Activated CD8-positive, alpha-beta memory T cell treated with anti-CD3 and anti-CD28 coated beads, Interleukin-2, amount 10 ng/mL, durations not matched to agents 7 days and 5 days (primary cell): ENCODE measurements at regions not wholly inside any gene's neighbourhood (a gene's known extent, or its start where the extent isn't known, plus 50 kb on each side); places are given as distances from the start of the nearest gene placed in this dataset.

Source experiments
- ATAC-seq: fragments of 150-1000 bp; cut with Tn5 transposase; one replicate; pipeline ENCODE4 v1.10.0; 2021; ENCODE audit warnings: moderate library complexity
- CTCF ChIA-PET: fragments of 350-600 bp; sonication (Branson Sonifier 250); formaldehyde crosslinking; loops from one replicate; lab custom pipeline; 2021; ENCODE audit warnings: antibody characterized with exemption; lab: Charles Lee
- DNase-seq: peaks from one replicate; pipeline ENCODE4 v3.0.0-alpha.2; 2020
- H3K27ac Mint-ChIP-seq: one replicate; pipeline ENCODE4 v1.8.0; 2021; ENCODE audit warnings: mild to moderate bottlenecking, mixed read lengths
- H3K27me3 Mint-ChIP-seq: one replicate; pipeline ENCODE4 v1.8.0; 2021; ENCODE audit warnings: mixed read lengths
- H3K36me3 Mint-ChIP-seq: one replicate; pipeline ENCODE4 v1.8.0; 2021; ENCODE audit warnings: mild to moderate bottlenecking, mixed read lengths
- H3K4me1 Mint-ChIP-seq: one replicate; pipeline ENCODE4 v1.8.0; 2021; ENCODE audit warnings: mixed read lengths
- H3K4me3 Mint-ChIP-seq: one replicate; pipeline ENCODE4 v1.8.0; 2021; ENCODE audit warnings: mild to moderate bottlenecking, moderate library complexity, mixed read lengths
- H3K9me3 Mint-ChIP-seq: one replicate; pipeline ENCODE4 v1.8.0; 2022; ENCODE audit warnings: low read depth, mixed read lengths

DNA sequence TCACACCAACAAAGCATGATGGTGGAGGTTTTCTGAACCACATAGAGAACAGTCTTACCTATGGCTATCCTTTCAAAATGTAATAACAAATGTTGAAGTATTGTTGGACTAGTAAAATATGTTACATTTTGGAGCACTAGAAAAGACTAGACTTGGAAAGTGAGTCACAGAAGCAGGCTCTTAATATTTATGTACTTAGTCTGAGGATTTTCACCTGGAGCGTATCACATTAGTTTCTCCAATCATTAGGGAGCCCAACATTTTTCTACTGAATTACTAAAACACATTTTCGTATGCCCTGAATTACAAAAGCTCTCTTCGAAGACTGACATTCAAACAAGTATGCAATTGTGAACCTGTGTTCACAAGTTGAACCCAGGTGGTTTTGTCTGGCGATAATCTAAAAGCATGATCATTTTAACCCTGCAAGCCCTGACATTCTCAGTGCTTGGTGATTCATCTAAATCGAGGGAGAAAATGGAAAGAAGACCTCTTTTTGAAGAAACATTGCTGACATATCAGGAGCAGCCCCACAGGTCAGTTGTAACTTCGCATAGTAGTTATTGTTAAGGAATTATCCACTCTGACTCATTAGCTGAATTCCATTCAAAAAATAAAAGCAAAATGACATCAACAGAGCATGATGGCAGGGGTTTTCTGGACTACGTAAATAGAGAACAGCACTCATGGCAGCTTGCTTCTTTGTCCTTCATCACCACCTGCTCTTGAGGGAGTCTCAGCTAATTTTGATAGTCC lies 679.8 kb upstream of the NECTIN3 start:
- Mint-ChIP-seq H3K9me3 (no peaks in the 10 kb centered on the region), H3K4me3 (no peak overlapping the region), H3K27ac (no peak overlapping the region), H3K36me3 (no peaks in the 10 kb centered on the region), H3K4me1 (no peaks in the 10 kb centered on the region), H3K27me3 (no peaks in the 10 kb centered on the region)
- DNase-seq, result no peak
- ATAC-seq, result no peak
- CTCF ChIA-PET, result no interaction called here

DNA sequence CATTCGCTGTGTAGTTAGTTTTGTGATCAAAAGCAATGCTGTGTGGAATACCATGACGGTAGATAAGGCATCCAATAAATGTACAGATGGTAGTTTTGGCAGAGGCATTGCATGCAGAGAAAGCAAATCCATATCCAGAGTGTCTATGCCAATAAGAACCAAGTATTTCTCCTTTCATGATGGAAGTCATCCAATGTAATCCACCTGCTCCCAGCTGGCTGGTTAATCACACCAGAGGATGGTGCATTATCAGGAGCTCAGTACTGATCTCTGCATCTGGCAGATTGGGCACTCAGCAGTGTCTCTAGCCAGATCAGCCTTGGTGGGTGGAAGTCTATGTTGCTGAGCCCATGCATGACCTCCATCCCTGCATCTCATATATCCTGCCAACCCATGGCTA lies 677.7 kb upstream of the NECTIN3 start:
- Mint-ChIP-seq H3K4me3 (no peak overlapping the region), H3K4me1 (no peaks in the 10 kb centered on the region), H3K36me3 (no peaks in the 10 kb centered on the region), H3K27ac (no peak overlapping the region), H3K9me3 (no peaks in the 10 kb centered on the region), H3K27me3 (no peaks in the 10 kb centered on the region)
- DNase-seq, result no peak
- CTCF ChIA-PET, result no interaction called here
- ATAC-seq, result no peak

DNA sequence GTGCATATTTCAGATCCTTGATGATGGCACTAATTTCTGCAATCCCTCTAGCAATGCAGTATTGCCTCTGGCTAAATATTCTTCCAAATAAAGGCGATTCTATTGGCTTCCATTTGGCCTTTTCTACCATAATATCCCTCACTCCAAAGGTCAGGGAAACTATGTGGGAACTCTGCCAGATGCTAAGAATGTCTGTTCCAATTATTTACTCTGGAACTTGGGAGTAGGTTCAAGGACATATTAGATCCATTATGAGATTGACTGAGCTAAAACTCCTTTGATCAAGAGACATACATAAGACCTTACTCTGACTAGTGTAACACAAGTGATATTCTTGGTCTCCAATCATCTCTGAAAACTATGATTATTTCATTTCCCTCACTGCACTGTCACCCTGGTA lies 674.5 kb upstream of the NECTIN3 start:
- Mint-ChIP-seq H3K27me3 (peaks cover 2% of the 10 kb centered on the region), H3K4me1 (no peaks in the 10 kb centered on the region), H3K9me3 (peaks cover 8% of the 10 kb centered on the region), H3K36me3 (no peaks in the 10 kb centered on the region), H3K27ac (no peak overlapping the region), H3K4me3 (no peak overlapping the region)
- CTCF ChIA-PET, result no interaction called here
- ATAC-seq (no peak), DNase-seq (no peak)

DNA sequence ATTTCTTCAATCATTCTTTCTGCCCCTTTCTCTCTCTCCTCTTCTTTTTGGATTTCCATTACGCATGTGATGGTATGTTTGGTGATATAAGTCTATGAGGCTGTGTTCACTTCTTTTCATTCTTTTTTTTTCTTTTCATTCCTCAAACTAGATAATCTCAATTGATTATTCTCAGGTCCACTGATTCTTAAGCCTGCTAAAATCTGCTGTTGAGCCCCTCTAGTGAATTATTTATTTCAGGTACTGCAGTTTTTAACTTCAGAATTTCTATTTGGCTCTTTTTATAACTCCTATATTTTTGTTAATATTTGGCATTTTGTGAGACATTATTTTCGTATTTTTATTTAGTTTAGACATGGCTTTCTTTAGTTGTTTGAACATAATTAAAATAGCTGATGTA lies 671.3 kb upstream of the NECTIN3 start:
- H3K9me3 Mint-ChIP-seq, result peaks cover 8% of the 10 kb centered on the region
- H3K4me3 Mint-ChIP-seq, result no peak overlapping the region
- no peak overlapping the region for H3K27ac Mint-ChIP-seq
- DNase-seq (no peak), ATAC-seq (no peak)
- no peaks in the 10 kb centered on the region for H3K4me1 Mint-ChIP-seq
- peaks cover 2% of the 10 kb centered on the region for H3K27me3 Mint-ChIP-seq
- CTCF ChIA-PET, result no interaction called here
- H3K36me3 Mint-ChIP-seq, result no peaks in the 10 kb centered on the region

DNA sequence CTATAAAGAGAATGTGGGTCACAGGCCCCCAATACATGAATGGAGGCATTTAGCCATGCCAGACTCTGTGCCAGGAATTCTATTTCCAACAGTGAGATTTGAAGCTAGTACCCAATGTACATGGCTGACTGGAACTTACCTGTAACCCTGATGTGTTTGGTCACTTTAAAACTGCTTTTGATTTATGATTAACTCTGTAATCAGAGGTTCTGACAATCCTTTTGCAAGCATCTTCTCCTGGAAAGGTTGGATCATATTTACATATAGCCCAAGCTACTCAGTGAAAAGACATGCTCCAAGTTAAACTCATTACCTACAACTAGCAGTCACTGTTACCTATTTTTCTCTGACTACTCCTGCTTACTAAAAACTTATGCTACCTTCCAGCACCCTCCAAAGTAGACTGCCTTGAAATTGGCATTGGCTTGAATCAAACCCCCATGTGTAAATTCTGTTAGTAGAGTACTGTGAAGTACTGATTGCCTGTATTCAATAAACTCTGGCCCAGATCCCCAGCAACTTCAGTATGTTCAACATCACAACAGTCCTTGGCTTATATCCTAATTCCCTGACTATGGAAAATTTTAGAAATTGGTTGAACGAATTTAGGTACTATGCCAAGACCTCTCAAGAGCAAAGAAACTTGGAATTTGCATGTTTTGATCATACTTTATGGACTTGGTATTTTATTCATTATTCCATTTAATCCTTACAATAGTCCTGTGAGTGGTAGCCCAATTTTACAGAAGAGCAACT lies 665.6 kb upstream of the NECTIN3 start:
- peaks cover 4% of the 10 kb centered on the region for H3K9me3 Mint-ChIP-seq
- CTCF ChIA-PET, result interaction anchor here (0.8 kb wide), 1 partner anchor 10 kb away, joined by 3 read pairs; no protein-coding TSS in a partner anchor
- H3K4me3 Mint-ChIP-seq, result no peak overlapping the region
- no peaks in the 10 kb centered on the region for H3K27me3 Mint-ChIP-seq
- H3K27ac Mint-ChIP-seq, result no peak overlapping the region
- no peak for DNase-seq
- no peak for ATAC-seq
- no peaks in the 10 kb centered on the region for H3K4me1 Mint-ChIP-seq
- H3K36me3 Mint-ChIP-seq, result no peaks in the 10 kb centered on the region

DNA sequence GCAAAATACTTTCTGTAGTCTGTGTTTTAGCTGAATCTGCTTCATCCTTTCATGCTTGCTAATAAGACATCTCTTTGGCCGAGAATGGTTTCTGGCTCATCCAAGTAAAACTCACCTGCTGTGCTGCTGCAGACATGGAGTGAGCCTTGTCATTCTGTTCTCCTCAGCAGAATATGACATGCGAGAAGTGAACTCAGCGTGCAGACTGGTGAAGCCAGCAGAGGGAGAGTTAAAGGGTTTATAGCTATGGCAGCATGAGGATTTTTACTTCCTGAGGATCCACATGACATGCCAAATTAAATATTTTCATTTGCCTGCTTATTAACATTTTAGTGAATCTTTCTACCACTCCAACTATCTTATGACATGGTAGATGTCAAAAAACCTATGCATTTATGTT lies 658.4 kb upstream of the NECTIN3 start:
- CTCF ChIA-PET, result interaction anchor here (0.6 kb wide), 2 partner anchors 733 to 1317 kb away, joined by 3 read pairs; no protein-coding TSS in a partner anchor
- H3K27ac Mint-ChIP-seq, result no peak overlapping the region
- no peak for ATAC-seq
- DNase-seq, result no peak
- peaks cover 2% of the 10 kb centered on the region for H3K9me3 Mint-ChIP-seq
- no peak overlapping the region for H3K4me3 Mint-ChIP-seq
- no peaks in the 10 kb centered on the region for H3K36me3 Mint-ChIP-seq
- no peaks in the 10 kb centered on the region for H3K4me1 Mint-ChIP-seq
- H3K27me3 Mint-ChIP-seq, result peaks cover 2% of the 10 kb centered on the region

DNA sequence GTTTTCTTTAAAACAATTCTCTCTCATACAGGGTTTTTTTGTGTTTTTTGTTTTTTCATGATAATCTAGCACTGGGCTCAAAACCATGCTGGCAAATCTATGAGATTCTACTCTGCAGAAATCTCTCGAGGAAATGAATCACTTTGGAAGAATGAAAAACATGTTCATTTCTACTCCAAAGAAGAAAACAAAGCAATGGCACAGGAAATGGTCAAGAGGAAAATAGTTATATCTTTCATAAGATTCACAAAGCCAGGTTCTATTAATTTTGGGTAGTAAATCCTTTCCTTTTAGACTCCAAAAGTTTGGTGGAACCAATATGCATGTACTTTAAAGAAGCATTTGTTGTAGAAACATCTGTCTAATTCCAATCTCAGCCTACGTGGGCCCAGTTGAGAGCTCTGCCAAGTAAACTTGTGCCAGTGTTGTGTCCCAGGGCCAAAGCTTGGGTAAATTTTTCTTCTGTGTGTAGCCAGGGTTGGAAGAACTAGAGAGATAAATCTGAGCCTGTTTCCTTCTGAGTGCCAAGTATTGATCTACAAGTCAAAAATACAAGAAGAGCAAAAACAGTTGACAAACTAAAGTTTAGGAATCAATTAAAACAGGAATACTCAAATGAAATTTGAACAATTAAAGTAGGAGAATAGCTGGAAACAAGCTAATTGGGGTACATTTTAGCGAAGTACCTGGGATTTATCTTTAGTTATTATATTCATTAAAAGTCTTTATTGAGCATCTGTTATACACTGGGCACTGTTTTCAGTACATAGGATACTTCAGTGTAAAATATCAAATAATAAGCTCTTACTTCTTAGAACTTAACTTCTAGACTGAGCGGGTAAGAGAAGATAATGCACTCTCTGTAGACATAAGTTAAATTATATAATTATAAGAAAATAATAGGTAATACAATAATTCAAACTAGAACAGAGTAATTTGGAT lies 657.5 kb upstream of the NECTIN3 start:
- Mint-ChIP-seq H3K27ac (no peak overlapping the region), H3K4me1 (no peaks in the 10 kb centered on the region), H3K27me3 (peaks cover 2% of the 10 kb centered on the region), H3K9me3 (peaks cover 2% of the 10 kb centered on the region), H3K4me3 (no peak overlapping the region), H3K36me3 (no peaks in the 10 kb centered on the region)
- ATAC-seq (no peak), DNase-seq (no peak)
- CTCF ChIA-PET, result no interaction called here

DNA sequence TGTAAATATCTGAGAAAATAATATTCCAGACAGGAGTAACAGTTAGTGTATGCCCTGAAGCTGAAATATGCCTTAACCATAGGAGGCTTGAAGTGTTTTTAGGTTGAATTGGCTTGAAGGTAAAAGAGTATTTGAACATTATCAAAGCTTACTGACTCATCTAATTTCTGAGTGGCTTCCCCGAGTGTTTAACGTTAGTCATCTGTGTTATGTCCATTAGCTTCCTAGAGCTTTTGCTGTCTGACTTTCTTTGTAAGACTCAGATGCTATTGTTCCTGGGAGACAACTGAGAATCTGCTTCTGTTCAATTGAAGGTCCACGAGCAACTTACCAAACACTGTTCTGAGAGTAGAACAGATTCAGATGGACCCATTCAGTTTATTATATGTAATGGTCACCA lies 656.8 kb upstream of the NECTIN3 start:
- H3K4me1 Mint-ChIP-seq, result no peaks in the 10 kb centered on the region
- no peak for ATAC-seq
- no peak overlapping the region for H3K4me3 Mint-ChIP-seq
- H3K27me3 Mint-ChIP-seq, result peaks cover 2% of the 10 kb centered on the region
- H3K27ac Mint-ChIP-seq, result no peak overlapping the region
- no peaks in the 10 kb centered on the region for H3K36me3 Mint-ChIP-seq
- H3K9me3 Mint-ChIP-seq, result peaks cover 2% of the 10 kb centered on the region
- CTCF ChIA-PET, result no interaction called here
- no peak for DNase-seq

DNA sequence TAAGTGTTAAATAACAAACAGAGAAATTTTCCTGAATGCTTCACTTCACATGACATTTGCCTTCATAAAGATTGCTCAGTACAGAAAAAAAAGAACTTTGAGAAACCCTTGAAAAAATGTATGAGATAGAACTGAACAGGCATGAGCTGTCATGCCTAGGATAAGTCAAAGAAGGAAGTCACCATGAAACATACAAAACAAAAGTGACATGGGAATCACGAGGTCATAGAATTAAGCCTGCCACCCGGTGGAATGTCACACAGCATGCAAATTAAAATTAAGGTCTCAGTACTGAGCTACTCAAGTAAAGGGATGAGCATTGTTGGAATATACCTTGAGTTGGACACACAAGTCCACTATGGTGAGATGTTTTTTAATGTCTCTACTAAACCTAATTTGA lies 652.5 kb upstream of the NECTIN3 start:
- CTCF ChIA-PET, result no interaction called here
- H3K36me3 Mint-ChIP-seq, result no peaks in the 10 kb centered on the region
- no peak overlapping the region for H3K27ac Mint-ChIP-seq
- peaks cover 2% of the 10 kb centered on the region for H3K4me1 Mint-ChIP-seq
- no peaks in the 10 kb centered on the region for H3K27me3 Mint-ChIP-seq
- DNase-seq, result no peak
- ATAC-seq, result no peak
- H3K9me3 Mint-ChIP-seq, result no peaks in the 10 kb centered on the region
- H3K4me3 Mint-ChIP-seq, result no peak overlapping the region

DNA sequence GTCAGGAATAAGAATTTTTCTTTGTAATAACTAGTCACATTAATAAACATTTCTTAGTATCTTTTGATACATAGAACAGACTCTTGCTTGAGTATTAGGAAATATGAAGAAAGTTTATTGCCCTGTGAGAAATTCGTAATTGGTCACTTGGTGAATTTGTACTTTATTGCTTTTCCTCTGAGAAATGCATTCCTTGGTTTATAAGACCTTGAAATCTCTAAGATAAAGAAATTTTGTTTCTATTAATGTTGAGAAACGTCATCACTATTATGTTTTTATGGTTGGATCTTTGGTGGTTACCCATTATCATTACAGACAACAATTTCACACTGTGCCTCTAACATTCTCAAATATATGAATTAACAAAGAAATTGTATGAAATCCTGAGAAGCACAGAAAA lies 652.0 kb upstream of the NECTIN3 start:
- no peaks in the 10 kb centered on the region for H3K9me3 Mint-ChIP-seq
- H3K27me3 Mint-ChIP-seq, result no peaks in the 10 kb centered on the region
- ATAC-seq (no peak), DNase-seq (no peak)
- H3K36me3 Mint-ChIP-seq, result no peaks in the 10 kb centered on the region
- CTCF ChIA-PET, result no interaction called here
- no peak overlapping the region for H3K27ac Mint-ChIP-seq
- H3K4me1 Mint-ChIP-seq, result peaks cover 2% of the 10 kb centered on the region
- H3K4me3 Mint-ChIP-seq, result no peak overlapping the region

DNA sequence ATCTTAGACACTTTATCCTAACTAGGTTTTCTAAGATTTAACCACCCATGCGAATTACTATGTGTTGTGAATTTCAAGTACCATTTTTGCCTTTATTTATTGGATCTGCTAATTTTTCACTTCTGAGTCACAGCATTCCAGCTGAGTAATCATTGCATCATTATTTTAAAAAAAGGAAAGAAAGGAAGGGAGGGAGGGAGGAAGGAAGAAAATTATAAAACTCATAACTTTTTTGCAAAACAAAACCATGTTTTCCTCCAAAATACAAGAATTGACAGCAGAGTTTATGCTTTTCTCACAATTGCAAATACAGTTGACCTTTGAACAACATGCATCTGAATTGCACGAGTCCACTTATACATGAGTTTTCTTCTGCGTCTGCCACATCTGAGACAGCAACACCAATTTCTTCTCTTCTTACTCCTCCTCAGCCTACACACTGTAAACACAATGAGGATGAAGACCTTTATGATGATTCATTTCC lies 651.4 kb upstream of the NECTIN3 start:
- Mint-ChIP-seq H3K27me3 (no peaks in the 10 kb centered on the region), H3K4me1 (peaks cover 2% of the 10 kb centered on the region), H3K27ac (no peak overlapping the region), H3K9me3 (no peaks in the 10 kb centered on the region), H3K36me3 (no peaks in the 10 kb centered on the region), H3K4me3 (no peak overlapping the region)
- CTCF ChIA-PET, result no interaction called here
- ATAC-seq (no peak), DNase-seq (no peak)

DNA sequence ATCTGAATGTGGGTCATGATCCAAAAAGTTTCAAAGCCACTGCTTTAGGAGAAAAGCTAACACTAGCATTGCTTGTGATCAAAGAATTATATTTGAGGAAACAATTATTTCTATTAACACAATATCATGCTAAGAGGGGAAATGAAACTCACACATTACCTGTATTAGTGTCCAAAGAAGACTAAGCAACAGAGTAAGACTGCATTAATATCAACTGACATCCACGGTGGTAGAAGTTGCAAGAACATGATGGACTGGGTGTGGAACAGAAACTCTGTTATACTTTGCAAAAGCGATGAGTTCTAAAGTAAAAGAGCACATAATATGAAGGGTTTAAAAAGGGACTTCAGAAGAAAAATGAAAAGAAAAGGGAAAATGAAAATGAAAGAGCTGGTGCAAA lies 648.3 kb upstream of the NECTIN3 start:
- H3K27me3 Mint-ChIP-seq, result no peaks in the 10 kb centered on the region
- DNase-seq (no peak), ATAC-seq (no peak)
- H3K36me3 Mint-ChIP-seq, result no peaks in the 10 kb centered on the region
- H3K9me3 Mint-ChIP-seq, result no peaks in the 10 kb centered on the region
- peaks cover 2% of the 10 kb centered on the region for H3K4me1 Mint-ChIP-seq
- no peak overlapping the region for H3K27ac Mint-ChIP-seq
- CTCF ChIA-PET, result no interaction called here
- H3K4me3 Mint-ChIP-seq, result no peak overlapping the region

DNA sequence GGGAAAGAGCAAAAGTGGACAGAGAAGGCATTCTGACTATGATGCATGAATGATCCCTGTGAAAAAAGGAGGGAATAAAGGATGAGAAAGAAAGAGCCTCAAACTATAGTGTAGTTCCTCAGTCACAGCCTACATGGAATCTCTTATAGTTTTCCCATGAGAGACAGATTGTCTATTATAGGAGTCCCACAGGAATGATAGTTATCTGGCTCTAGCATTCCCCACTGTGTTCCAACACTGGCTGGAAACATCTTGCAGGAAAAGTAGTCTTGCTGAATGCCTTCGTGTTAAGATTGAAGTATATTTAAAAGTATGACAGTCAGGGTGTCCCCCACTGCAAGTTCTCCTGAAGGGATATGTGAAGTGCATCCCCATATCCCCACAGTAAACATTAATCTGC lies 641.5 kb upstream of the NECTIN3 start:
- H3K4me1 Mint-ChIP-seq, result no peaks in the 10 kb centered on the region

More for the DNA sequence above, 641.5 kb upstream of the NECTIN3 start:
- Mint-ChIP-seq H3K9me3 (no peaks in the 10 kb centered on the region), H3K36me3 (no peaks in the 10 kb centered on the region), H3K27me3 (no peaks in the 10 kb centered on the region), H3K27ac (no peak overlapping the region), H3K4me3 (no peak overlapping the region)
- ATAC-seq, result no peak
- CTCF ChIA-PET, result no interaction called here
- DNase-seq, result no peak
